Hematopoietic multipotent progenitor cell (in vitro differentiated cells): ENCODE measurements at regions not wholly inside any gene's neighbourhood (a gene's known extent, or its start where the extent isn't known, plus 50 kb on each side); places are given as distances from the start of the nearest gene placed in this dataset.
A peak's percentile ranks its signal among the peaks of the same experiment; 100 is the strongest.
"Not testable (repeated sequence)": the region's sequence is repeated elsewhere in the genome, so short reads cannot be mapped to it uniquely, and the experiment has no call there.

Source experiments
- DNase-seq, 3 donors: peaks; one replicate each; pipeline ENCODE4 v3.0.0-alpha.2; 2011 to 2015; ENCODE audit warnings: low read depth in 2 of 3, low spot score in 2 of 3

DNA sequence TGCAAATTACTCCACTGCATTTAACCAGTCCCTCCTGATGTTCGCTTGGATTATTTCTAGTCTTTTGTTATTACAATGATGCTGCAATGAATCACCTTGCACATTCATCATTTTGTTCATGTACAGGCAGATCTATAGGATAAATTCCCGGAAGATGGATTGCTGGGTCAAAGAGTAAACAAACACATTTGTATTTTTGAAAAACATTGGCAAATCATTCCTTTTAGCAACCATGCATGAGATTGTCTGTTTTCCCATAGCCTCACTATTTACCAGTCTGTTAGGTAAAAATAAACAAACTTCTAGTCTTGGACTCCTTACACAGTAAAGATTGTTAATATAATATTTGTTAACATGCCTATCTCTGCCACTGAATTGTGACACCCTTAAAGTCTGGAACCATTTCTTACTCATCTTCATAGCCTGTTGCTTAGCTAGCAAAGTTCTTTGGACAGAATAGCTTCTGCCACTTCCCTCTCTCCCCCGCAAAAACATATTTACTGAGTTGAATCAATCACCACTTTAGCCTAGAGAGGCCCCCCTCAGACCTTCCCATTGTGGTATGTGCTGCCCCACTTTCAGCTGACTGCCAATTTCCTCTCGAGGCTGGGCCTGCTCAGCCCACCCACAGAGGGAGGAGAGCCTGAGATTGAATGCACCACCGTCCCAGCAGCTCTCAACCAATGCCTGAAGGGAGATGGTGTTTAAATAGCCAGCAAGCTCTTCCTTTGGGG lies 108.4 kb upstream of the ATXN3L start:
- DNase-seq = peak in 2 of 3 donors; percentile 9 to 51

DNA sequence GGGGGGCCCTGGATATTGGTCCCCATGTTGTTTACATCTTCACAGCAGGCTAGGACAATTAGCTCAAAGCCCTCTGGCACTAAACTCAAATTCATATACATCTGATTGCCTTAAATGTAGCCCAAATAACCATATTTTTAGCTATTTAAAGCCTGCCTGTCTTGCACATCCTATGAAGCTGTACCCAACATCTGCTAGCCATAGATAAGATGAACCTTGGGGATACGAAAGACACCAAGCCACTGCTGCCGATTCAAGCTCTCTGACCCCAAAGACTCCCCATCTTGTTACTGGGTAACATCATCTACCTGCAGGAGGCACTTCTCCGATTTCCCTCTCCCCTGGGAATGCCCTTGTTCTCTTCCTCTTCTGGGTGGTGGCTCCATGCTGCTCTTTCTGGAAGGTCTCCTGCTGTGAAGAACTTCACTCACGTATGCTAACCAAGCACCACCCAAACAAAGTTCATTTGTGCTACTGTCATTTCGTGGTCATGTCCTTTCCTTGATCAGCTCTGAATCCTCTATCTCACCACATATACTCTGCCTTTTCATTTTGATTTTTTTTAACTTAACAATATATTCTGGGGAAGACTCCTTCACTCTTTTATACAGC lies 107.7 kb upstream of the ATXN3L start:
- DNase-seq = peak in 2 of 3 donors; percentile 5 to 35

DNA sequence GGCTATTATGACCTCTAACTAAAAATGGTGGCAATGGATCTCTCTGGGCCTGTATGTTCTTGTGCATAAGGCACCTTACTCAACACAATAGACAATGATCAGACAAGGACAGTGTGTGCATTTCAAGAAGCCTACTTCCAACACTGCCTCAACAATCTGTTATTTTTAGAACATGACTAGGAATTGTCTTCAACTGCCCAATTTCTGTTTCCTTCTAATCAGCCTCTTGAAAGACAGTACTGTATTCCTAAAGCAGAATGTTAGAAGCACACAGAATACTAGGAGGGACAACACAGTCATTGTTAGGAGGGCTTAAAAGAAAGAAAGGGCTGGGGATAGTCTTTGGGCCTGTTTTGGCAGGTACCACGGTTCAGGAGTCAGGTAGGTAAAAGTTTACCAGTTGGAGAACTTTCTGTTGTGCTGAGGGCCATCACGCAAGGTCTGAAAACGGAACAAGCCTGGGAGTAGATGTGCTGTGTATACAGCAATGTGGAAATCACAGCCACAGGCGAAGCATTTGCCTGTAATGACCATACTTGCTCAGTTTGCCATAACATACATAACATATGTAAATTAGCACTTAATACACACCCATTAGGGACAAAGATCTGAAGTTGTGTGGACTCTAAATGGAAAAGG lies 100.8 kb upstream of the ATXN3L start:
- no peak for DNase-seq

DNA sequence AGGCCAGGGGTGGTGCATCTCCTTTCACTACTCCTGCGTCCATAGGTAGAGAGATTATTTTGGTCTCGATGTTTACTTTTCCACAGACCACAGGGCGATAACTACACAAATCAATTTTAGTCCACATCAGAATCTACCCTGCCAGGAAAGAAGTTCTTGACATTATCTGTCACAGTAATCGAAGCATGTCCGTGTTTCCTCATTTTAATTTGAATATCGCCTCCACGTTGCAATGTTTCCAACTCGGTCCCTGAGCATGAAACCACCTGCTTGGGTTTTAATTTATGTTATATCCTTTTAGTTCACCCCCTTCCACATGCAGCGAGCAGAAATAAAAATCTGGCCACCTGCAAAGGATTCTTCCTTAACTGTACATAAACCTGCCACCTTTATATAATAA lies 100.1 kb upstream of the ATXN3L start:
- DNase-seq = no peak

DNA sequence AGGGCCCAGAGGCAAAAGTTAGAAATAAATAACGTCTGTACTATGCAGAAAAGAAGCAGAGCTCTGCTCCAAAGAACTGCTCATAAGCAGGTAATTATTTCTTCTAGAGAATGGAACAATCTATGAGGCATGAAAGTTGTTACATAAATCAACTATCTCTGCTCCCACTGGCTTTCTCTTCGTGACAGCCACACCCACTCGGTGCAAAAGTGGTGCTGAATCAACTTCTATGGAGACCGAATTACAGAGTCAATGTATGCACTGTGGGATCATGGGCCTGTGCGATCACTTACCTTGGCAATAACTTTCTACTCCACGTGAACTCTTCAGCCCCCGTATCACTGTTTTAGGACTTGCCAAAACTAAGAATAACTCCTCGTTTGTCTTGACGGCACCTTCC lies 99.4 kb upstream of the ATXN3L start:
- no peak for DNase-seq

DNA sequence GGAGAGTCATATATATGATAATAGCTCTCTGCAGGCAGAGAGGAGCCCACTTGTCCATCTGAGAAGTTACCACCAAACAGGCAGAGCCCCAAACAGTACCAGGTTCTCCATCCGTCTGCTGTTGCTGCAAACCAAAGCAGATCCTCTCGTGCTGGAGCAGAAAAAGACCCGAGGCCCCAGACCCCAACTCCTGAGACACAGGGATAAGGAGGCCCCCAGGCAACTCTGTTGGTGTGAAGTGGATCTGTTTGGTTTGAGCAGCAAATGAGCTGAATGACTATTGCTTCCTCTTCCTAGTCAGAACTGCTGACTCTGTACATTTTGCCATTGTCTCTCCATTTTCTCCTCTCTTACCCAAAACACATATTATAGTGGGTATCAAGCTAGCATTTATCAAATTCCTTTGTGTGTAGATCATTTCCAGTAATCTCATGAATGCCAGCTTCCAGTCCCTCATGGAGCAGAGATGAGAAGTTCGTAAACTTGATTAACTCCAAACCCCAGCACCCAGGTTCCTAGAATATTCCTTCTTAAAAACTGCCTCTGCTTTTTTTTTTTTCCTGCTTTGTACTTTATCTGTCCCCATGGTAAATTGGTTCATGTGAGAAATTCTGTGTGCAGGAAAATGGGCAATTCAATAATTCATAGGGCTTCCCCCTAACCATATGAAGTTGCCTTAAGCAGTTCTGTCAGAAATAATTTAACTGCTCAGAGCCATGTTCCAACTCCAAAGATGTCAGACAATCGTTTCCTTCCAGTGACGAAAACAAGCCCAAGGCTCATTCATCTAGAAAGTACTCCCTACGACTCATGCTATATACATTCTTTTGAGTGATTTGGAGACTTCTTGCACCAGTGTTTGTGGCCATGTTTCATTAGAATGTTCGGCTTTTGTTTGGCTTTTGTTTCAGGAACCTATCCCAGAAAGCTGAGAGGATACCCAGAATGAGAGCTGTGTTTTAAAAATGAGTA lies 98.6 kb upstream of the ATXN3L start:
- no peak for DNase-seq

DNA sequence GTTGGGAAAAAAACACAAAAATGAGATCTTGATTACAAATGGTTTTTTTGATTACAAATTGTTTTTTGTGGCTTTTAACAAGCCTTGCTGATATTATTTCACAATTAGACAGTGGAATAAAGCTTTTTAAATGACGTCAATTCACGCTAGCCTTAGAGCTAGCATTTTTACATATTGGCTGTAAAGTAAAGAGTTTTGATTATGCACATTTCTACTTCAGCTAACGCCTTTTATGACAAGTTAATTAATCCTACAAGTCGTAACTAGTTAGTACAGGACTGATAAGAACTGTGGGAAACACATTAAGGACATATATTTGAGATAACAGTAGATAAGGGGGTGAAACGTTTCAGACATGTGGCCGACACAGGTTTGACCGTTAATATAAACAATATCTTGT lies 95.7 kb upstream of the ATXN3L start:
- no peak for DNase-seq

DNA sequence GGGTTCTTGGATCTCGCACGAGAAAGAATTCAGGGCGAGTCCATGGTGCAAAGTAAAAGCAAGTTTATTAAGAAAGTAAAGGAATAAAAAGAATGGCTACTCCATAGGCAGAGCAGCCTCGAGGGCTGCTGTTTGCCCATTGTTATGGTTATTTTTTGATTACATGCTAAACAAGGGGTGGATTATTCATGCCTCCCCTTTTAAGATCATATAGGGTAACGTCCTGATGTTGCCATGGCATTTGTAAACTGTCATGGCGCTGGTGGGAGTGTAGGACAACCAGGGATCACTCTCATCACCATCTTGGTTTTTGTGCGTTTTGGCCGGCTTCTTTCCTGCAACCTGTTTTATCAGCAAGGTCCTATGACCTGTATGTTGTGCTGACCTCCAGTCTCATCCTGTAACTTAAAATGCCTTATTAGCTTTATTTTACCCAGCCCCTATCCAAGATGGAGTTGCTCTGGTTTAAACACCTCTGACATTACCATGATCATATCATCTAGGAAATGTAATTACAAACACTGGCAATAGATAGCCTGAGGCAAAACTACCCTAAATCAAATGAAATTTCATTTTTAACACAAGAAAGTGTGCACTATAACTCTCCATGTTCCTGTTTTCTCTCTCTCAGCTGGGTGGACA lies 94.3 kb upstream of the ATXN3L start:
- DNase-seq = no peak

DNA sequence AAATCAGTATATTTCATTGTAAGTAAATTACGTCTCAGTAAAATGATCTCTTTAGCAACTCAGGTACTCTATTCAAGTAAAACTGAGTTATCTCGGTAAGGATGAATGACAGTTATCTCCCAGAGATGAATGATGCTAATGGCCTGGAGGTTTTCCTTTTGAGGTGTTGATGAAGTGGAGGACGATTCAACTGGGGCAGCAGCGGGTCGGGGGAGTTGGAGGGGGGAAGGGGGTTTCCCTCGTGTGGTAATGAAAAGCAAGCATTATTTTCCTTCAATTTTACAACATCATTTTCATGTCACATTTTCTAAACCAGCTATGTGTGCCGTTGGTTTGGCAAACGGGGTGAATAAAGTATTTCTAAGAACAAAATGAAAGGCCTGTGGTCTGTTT lies 92.4 kb upstream of the ATXN3L start:
- no peak for DNase-seq

DNA sequence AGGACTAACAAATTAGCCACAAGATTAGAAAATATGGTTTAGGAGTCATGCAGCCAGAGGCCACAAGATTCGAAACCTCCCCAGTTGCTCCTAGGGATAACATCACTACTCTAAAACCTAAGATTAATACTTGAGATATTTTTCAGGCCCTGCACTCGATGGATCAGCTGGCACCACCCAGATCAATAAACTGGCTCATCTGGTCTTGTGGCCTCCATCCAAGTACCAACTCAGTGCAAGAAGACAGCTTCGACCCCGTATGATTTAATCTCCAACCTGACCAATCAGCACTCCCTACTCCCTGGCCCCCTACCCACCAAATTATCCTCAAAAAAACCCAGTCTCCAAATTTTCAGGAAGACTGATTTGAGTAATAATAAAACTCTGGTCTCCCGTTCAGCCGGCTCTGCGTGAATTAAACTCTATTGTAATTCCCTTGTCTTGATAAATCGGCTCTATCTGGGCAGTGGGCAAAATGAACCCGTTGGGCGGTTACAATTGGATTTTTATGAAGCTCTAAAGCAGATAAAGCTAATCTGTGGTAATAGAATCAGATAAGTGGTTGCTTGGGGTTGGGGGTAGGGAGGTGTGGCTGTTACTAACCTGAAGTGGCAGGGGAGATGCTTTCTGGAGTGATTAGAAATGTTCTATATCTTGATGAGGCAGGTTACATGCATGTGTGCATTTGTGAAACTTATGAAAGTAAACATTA lies 91.8 kb upstream of the ATXN3L start:
- no peak for DNase-seq

DNA sequence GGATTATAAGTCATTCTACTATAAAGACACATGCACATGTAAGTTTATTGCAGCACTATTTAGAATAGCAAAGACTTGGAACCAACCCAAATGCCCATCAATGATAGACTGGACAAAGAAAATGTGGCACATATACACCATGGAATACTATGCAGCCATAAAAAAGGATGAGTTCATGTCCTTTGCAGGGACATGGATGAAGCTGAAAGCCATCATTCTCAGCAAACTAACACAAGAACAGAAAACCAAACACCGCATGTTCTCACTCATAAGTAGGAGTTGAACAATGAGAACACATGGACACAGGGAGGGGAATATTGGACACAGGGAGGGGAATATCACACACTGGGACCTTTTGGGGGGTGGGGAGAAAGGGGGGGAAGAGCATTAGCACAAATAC lies 88.7 kb upstream of the ATXN3L start:
- DNase-seq = not testable (repeated sequence)

DNA sequence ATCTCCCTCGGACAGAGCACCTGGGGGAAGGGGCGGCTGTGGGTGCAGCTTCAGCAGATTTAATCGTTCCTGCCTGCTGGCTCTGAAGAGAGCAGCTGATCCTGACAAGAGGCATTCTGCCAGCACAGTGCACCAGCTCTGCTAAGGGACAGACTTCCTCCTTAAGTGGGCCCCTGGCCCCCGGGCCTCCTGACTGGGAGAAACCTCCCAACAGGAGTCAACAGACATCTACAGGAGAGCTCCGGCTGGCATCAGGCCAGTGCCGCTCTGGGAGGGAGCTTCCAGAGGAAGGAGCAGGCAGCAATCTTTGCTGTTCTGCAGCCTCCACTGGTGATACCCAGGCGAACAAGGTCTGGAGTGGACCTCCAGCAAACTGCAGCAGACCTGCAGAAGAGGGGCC lies 84.9 kb upstream of the ATXN3L start:
- DNase-seq = peak in 1 of 3 donors; percentile 16

DNA sequence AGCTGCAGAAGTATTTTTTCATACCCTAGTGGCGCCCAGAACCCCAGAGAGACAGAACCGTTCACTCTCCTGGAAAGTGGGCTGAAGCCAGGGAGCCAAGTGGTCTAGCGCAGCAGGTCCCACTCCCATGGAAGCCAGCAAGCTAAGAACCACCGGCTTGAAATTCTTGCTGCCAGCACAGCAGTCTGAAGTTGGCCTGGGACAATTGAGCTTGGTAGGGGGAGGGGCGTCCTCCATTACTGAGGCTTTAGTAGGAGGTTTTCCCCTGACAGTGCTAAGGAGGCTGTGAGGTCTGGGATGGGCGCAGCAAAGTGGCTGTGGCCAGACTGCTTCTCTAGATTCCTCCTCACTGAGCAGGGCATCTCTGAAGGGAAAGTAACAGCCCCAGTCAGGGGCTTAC lies 84.5 kb upstream of the ATXN3L start:
- no peak for DNase-seq

DNA sequence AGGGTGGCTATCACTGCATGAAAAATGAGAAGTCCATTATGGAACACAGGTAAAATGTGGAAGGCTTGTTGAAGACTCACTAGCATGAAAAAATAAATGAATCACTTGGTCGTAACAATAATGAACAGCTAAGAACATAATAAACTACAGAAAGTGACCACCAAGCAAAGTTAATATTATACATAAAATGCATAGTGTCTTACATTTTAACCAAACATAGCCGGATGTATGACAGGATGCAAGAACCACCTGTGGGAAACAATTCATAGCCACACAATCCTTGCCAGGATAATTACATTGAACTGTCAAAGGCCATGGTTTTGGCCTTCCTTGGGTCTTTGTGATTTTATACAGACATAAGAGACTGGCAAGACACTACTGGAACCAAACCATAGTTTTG lies 81.9 kb upstream of the ATXN3L start:
- peak in 1 of 3 donors; percentile 20 for DNase-seq

DNA sequence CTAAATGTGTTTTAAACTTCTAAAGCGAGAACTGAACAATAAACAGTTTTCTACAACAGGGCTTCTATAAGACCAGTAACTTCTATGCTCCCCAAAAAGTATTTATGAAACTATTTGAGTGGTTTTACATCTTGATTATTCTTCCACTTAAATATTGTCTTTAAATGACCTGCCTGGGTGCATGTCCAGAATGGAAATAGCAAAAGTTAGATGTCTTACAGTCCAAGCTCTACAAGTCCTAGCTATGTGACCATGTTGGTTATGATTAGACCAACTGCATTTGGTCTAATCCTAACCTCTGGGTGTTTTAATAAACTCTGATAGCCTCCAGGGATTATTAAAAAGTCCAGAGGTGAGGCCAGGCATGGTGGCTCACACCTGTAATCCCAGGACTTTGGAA lies 79.0 kb upstream of the ATXN3L start:
- no peak for DNase-seq

DNA sequence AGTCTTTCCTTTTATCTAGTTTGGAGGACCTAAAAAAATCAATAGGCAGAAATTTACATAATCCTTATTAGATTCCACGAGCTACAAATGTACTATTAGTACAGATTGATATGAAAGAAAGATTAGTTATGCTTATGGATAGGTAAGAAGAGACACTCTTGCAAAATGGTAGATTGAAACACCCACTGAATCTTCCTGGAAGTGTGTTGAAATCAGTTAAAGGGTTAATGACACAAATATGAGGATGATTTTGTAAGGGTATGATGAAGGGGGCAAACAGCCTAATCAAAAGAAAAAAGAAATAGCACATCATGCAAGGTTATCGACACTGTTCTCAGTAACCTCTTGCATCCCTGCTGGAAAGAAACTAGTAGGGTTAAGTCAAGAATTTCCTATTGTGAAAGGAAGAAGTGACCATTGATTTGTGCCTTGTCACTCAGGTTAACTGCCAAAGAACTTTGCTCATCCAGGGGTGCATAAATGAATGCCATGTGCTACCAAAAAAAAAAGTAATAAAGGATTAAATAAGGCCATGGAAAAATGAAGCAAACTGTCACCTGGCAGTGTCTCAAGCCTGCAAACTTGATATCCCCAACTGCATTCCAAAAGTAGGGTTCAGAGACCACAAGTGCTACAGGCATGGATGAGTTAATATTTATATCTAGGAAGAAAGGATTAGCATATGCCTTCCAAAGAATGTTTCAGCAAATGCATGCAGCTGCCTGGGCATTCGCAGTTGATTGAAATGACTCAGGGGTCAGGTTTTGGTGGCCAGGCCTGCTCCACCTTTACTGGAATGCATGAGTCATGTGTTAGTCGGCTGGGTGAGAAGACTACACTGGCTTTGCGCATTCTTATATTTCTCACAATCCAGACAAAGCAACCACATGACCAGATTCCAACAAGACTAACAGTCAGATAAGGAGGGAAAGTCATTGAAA lies 78.3 kb upstream of the ATXN3L start:
- no peak for DNase-seq

DNA sequence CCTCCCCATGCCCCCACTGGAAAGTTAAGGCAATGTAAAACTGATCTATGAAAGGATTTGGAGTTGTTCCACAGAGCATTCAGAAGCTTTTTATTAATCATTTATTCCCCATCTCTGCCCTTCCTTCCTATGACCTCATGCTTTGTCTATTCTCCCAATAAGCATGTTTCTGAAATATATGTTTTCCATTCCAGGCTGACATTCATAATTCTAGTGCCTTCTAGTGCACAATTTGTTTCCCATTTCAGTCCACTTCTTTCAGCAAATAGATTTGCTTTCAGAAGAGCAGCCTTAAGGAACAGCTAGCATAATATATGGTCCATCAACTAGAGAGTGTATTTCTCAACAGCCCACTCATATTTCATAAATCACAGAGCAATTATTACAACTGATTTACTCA lies 77.1 kb upstream of the ATXN3L start:
- DNase-seq = no peak

DNA sequence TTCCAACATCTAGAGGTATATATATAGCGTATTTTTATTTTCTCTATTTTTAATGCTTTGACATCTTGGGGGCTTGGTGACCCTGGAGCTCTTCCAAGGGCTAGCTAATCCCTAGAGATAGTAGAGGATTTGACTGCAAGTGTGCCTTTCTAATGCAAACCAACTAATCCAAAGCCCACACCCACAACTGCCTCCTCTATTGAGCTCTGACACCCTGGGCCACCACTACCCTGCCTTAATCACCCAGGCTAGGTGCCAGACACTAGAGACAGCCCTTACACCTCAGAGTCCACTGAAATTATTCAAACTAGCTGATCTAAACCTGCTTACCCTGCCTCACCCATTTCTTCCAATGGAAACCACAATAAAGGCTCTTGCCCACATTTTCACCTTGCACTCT lies 69.6 kb upstream of the ATXN3L start:
- DNase-seq = no peak
